CD4-positive, alpha-beta T cell (primary cell): ENCODE measurements at regions not wholly inside any gene's neighbourhood (a gene's known extent, or its start where the extent isn't known, plus 50 kb on each side); places are given as distances from the start of the nearest gene placed in this dataset.

Experiments used
- ATAC-seq: fragments of 200-7000 bp; cut with Tn5 transposase; one replicate; pipeline ENCODE4 v1.10.0; 2022; ENCODE audit warnings: mild to moderate bottlenecking; ENCODE audit not compliant: poor library complexity
- CTCF ChIA-PET: fragments of 350-600 bp; sonication (Branson Sonifier 250); formaldehyde crosslinking; loops from one replicate; lab custom pipeline; 2021; ENCODE audit warnings: antibody characterized with exemption, inconsistent platforms; lab: Charles Lee
- POLR2A ChIA-PET: fragments of 350-600 bp; sonication (Branson Sonifier 250); formaldehyde crosslinking; loops from one replicate; lab custom pipeline; 2021; ENCODE audit warnings: antibody characterized with exemption, inconsistent platforms; lab: Charles Lee
- DNase-seq, 14 experiments: peaks; one replicate each; pipeline ENCODE4 v3.0.0-alpha.2; 2013 to 2020; ENCODE audit warnings: mixed read lengths in 2 of 14
- H3K27ac ChIP-seq, 2 donors: one replicate each; pipeline versions ENCODE4 v1.5.1 to v1.7.0; 2013; ENCODE audit warnings: low read length in 2 of 2, low read depth in 1 of 2, mild to moderate bottlenecking in 1 of 2
- H3K27me3 ChIP-seq, 2 experiments: 1 replicate in 1 of 2; 2 replicates in 1 of 2; pipeline versions ENCODE4 v1.6.1 to v1.7.0; 2013; ENCODE audit warnings: low read length in 2 of 2, control low read depth in 1 of 2, mild to moderate bottlenecking in 1 of 2, moderate library complexity in 1 of 2; ENCODE audit not compliant: insufficient read depth in 2 of 2, control insufficient read depth in 1 of 2
- H3K36me3 ChIP-seq: one replicate; pipeline ENCODE4 v1.6.1; 2013; ENCODE audit warnings: low read length, control low read depth; ENCODE audit not compliant: insufficient read depth
- H3K4me1 ChIP-seq: one replicate; pipeline ENCODE4 v1.6.1; 2013; ENCODE audit warnings: low read length, control low read depth; ENCODE audit not compliant: insufficient read depth
- H3K4me3 ChIP-seq: one replicate; pipeline ENCODE4 v1.5.1; 2013; ENCODE audit warnings: mild to moderate bottlenecking, low read length, moderate library complexity
- H3K9me3 ChIP-seq, 2 experiments: 1 replicate in 1 of 2; 2 replicates in 1 of 2; pipeline versions ENCODE4 v1.6.1 to v1.7.0; 2013; ENCODE audit warnings: low read length in 2 of 2, mild to moderate bottlenecking in 2 of 2, control low read depth in 1 of 2, moderate library complexity in 1 of 2; ENCODE audit not compliant: control insufficient read depth in 1 of 2, insufficient read depth in 1 of 2
- H3K27ac Mint-ChIP-seq: one replicate; pipeline ENCODE4 v1.8.0; 2020; ENCODE audit warnings: mixed read lengths
- H3K27me3 Mint-ChIP-seq: one replicate; pipeline ENCODE4 v1.8.0; 2021; ENCODE audit warnings: mixed read lengths
- H3K36me3 Mint-ChIP-seq: one replicate; pipeline ENCODE4 v1.8.0; 2021; ENCODE audit warnings: low read depth, mixed read lengths
- H3K4me1 Mint-ChIP-seq: one replicate; pipeline ENCODE4 v1.8.0; 2021; ENCODE audit warnings: low read depth, mixed read lengths
- H3K4me3 Mint-ChIP-seq: one replicate; pipeline ENCODE4 v1.8.0; 2020; ENCODE audit warnings: mild to moderate bottlenecking, mixed read lengths
- H3K9me3 Mint-ChIP-seq: one replicate; pipeline ENCODE4 v1.8.0; 2020; ENCODE audit warnings: mixed read lengths
- CTCF ChIP-seq: fragments of 200-600 bp; IDR thresholded peaks from one replicate; pipeline ENCODE4 v1.8.0; 2022; ENCODE audit warnings: antibody characterized with exemption, mild to moderate bottlenecking
- intact Hi-C, 2 experiments: fragments of 100-400 bp; cut with DNase I in 1 of 2; cut with micrococcal nuclease in 1 of 2; formaldehyde crosslinking; loops; one replicate each; pipeline versions ENCODE4 v1.15.1 to v1.9.0; 2023 to 2025; cut with DNase I, micrococcal nuclease

- H3K9me3 Mint-ChIP-seq: no peaks in the 10 kb centered on the region
Observed at GRCh38 chr20:53871541-53871940, 198.9 kb downstream of the BCAS1 start.

GRCh38 chr20:53870426-53871315 lies 199.7 kb downstream of the BCAS1 start:
- Histone ChIP-seq H3K4me1 (peaks cover 59% of the 10 kb centered on the region), H3K27me3 (no peaks in the 10 kb centered on the region), H3K9me3 (no peaks in the 10 kb centered on the region), H3K36me3 (no peaks in the 10 kb centered on the region), H3K27ac (peak overlapping the region in 1 of 2 donors; percentile 36), H3K4me3 (no peak overlapping the region)
- TF ChIP-seq CTCF: no peak
- intact Hi-C loops: loop anchor here (1.0 to 5.0 kb wide), 7 partner anchors 44 to 294 kb away; no protein-coding TSS in a partner anchor
- Mint-ChIP-seq H3K4me3 (no peak overlapping the region), H3K27me3 (no peaks in the 10 kb centered on the region), H3K36me3 (peaks cover 8% of the 10 kb centered on the region), H3K27ac (peak overlapping the region; percentile 98), H3K4me1 (peaks cover 66% of the 10 kb centered on the region), H3K9me3 (no peaks in the 10 kb centered on the region)
- POLR2A ChIA-PET: interaction anchor here (0.6 to 3.9 kb wide), 7 partner anchors 29 to 291 kb away, joined by 3 to 25 read pairs (median 4); no protein-coding TSS in a partner anchor
- ATAC-seq (no peak), DNase-seq (no peak)
- CTCF ChIA-PET: interaction anchor here (0.7 to 1.5 kb wide), 5 partner anchors 9 to 290 kb away, joined by 3 read pairs; no protein-coding TSS in a partner anchor

More at GRCh38 chr20:53871541-53871940, 198.9 kb downstream of the BCAS1 start:
- peak overlapping the region; percentile 39 to 53 for H3K27ac ChIP-seq
- Mint-ChIP-seq H3K4me1 (peaks cover 60% of the 10 kb centered on the region), H3K27ac (peak overlapping the region; percentile 98), H3K27me3 (no peaks in the 10 kb centered on the region), H3K36me3 (peaks cover 8% of the 10 kb centered on the region), H3K4me3 (no peak overlapping the region)
- CTCF ChIA-PET: interaction anchor here (1.1 to 1.7 kb wide), 3 partner anchors 13 to 292 kb away, joined by 3 to 6 read pairs (median 4); no protein-coding TSS in a partner anchor
- H3K27me3 ChIP-seq: no peaks in the 10 kb centered on the region
- no peak for TF ChIP-seq CTCF
- ATAC-seq: no peak
- no peaks in the 10 kb centered on the region for H3K36me3 ChIP-seq
- H3K4me1 ChIP-seq: peaks cover 51% of the 10 kb centered on the region
- POLR2A ChIA-PET: interaction anchor here (0.6 to 3.9 kb wide), 25 partner anchors 9 to 292 kb away, joined by 3 to 39 read pairs (median 9); partner anchors contain the start of gene ZNF217
- no peak for DNase-seq
- intact Hi-C loops: loop anchor here (2.0 to 5.0 kb wide), 6 partner anchors 43 to 295 kb away; no protein-coding TSS in a partner anchor
- H3K9me3 ChIP-seq: no peaks in the 10 kb centered on the region
- H3K4me3 ChIP-seq: no peak overlapping the region

GRCh38 chr20:53869466-53870258 lies 200.7 kb downstream of the BCAS1 start:
- Histone ChIP-seq H3K27ac (peak overlapping the region; percentile 36 to 46), H3K36me3 (no peaks in the 10 kb centered on the region), H3K4me3 (no peak overlapping the region), H3K9me3 (no peaks in the 10 kb centered on the region), H3K27me3 (no peaks in the 10 kb centered on the region), H3K4me1 (peaks cover 66% of the 10 kb centered on the region)
- POLR2A ChIA-PET: interaction anchor here (0.6 to 3.9 kb wide), 4 partner anchors 30 to 290 kb away, joined by 3 to 25 read pairs (median 4); no protein-coding TSS in a partner anchor
- no peaks in the 10 kb centered on the region for H3K27me3 Mint-ChIP-seq
- H3K27ac Mint-ChIP-seq: peak overlapping the region; percentile 98
- peak; percentile 44 to 92 (median 61) for DNase-seq
- H3K4me1 Mint-ChIP-seq: peaks cover 73% of the 10 kb centered on the region
- ATAC-seq: peak; percentile 70
- intact Hi-C loops: loop anchor here (1.0 to 5.0 kb wide), 10 partner anchors 26 to 293 kb away; no protein-coding TSS in a partner anchor
- peak; percentile 92 for TF ChIP-seq CTCF
- H3K4me3 Mint-ChIP-seq: peak overlapping the region; percentile 17
- H3K9me3 Mint-ChIP-seq: no peaks in the 10 kb centered on the region
- CTCF ChIA-PET: interaction anchor here (0.7 to 1.5 kb wide), 8 partner anchors 8 to 289 kb away, joined by 3 to 7 read pairs (median 3); no protein-coding TSS in a partner anchor
- H3K36me3 Mint-ChIP-seq: peaks cover 8% of the 10 kb centered on the region
